Keratinocyte (primary cell): ENCODE measurements at regions not wholly inside any gene's neighbourhood (a gene's known extent, or its start where the extent isn't known, plus 50 kb on each side); places are given as distances from the start of the nearest gene placed in this dataset.

Source experiments
- CTCF ChIP-seq, 3 experiments: IDR thresholded peaks in 1 of 3; conservative IDR thresholded peaks in 1 of 3; optimal IDR thresholded peaks in 1 of 3; 2 replicates in 2 of 3; 3 replicates in 1 of 3; pipeline versions ENCODE3 to v1.5.1; 2011; ENCODE audit warnings: low read length in 3 of 3, mild to moderate bottlenecking in 3 of 3, moderate library complexity in 2 of 3, control low read depth in 1 of 3, inconsistent platforms in 1 of 3; ENCODE audit not compliant: insufficient read depth in 2 of 3; ENCODE audit errors: extremely low read depth in 1 of 3
- EZH2 ChIP-seq: IDR thresholded peaks from one replicate; pipeline ENCODE4 v1.6.1; 2012; ENCODE audit warnings: inconsistent platforms, mild to moderate bottlenecking, low read length, moderate library complexity

DNA sequence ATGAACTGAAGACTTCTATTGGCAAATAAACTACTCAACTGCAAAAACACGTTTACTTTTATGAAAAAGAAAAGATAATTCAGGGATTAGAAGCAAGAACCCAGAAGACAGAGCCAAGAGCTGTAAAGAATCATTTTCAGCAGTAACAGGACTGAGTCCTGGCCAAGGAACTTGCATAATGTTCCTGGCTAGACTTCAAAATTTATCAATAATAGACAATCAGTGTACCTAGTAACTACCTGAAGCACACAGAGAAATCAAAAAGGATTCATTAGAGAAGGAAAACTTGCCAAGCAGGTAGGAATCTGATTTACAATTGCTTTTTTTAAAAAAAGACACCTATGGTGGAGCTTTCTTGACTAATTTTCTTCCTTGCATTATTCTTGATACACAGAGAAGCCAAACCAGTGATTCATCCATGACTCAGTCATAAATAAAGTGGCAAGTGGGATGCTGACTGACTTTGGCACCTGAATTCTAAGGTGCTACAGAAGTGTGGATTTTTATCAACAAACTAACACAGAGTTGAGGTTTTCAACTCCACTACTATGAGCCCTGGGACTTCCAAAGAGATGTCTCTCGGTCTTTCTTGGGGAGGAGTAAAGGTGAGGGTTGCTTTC, 281.3 kb downstream of the BMP7 start:
- TF ChIP-seq CTCF (optimal IDR thresholded peaks at IDR 0.05 in 1 of 3, IDR thresholded peaks at IDR 0.05 in 1 of 3, conservative IDR thresholded peaks at IDR 0.05 in 1 of 3; ENCODE audit: extremely low read depth in 1 of 3, insufficient read depth in 2 of 3, low read length in 3 of 3) = no peak
- no peak for TF ChIP-seq EZH2
